Upper lobe of left lung (tissue), 6 donors: ENCODE measurements at regions not wholly inside any gene's neighbourhood (a gene's known extent, or its start where the extent isn't known, plus 50 kb on each side); places are given as distances from the start of the nearest gene placed in this dataset.
A peak's percentile ranks its signal among the peaks of the same experiment; 100 is the strongest.

Source experiments
- ATAC-seq, 2 donors: fragments of 200-7000 bp; cut with Tn5 transposase; one replicate each; pipeline ENCODE4 v1.9.1; 2022; ENCODE audit warnings: mild to moderate bottlenecking in 2 of 2, moderate library complexity in 2 of 2; ENCODE audit not compliant: low FRiP score in 2 of 2
- DNase-seq, 2 donors: peaks; one replicate each; pipeline ENCODE4 v3.0.0-alpha.2; 2019 to 2020
- H3K27ac ChIP-seq, 4 donors: fragments of 200-600 bp; sonication (generic); one replicate each; pipeline ENCODE4 v1.5.1; 2016 to 2019
- H3K27me3 ChIP-seq, 4 donors: fragments of 200-600 bp; sonication (generic); one replicate each; pipeline ENCODE4 v1.5.1; 2017 to 2019
- H3K36me3 ChIP-seq, 4 donors: fragments of 200-600 bp; sonication (generic); one replicate each; pipeline ENCODE4 v1.5.1; 2016 to 2019
- H3K4me1 ChIP-seq, 4 donors: fragments of 200-600 bp; sonication (generic); one replicate each; pipeline ENCODE4 v1.5.1; 2018 to 2019
- H3K4me3 ChIP-seq, 4 donors: fragments of 200-600 bp; sonication (generic); one replicate each; pipeline ENCODE4 v1.5.1; 2017 to 2019; ENCODE audit warnings: mild to moderate bottlenecking in 2 of 4, moderate library complexity in 1 of 4
- H3K9me3 ChIP-seq, 4 donors: fragments of 200-600 bp; sonication (generic); one replicate each; pipeline ENCODE4 v1.5.1; 2018 to 2019
- CTCF ChIP-seq, 6 experiments: fragments of 450-650 bp in 4 of 6; fragments of 200-600 bp in 2 of 6; sonication (generic) in 2 of 6; IDR thresholded peaks; one replicate each; pipeline ENCODE4 v1.5.1; 2016 to 2019; ENCODE audit warnings: antibody characterized with exemption in 6 of 6
- EP300 ChIP-seq, 4 donors: sonication (generic); formaldehyde crosslinking; IDR thresholded peaks; one replicate each; pipeline ENCODE4 v1.5.1; 2017; ENCODE audit warnings: antibody characterized with exemption in 4 of 4, control low read depth in 2 of 4
- POLR2A ChIP-seq, 4 donors: fragments of 450-650 bp; IDR thresholded peaks; one replicate each; pipeline ENCODE4 v1.5.1; 2016 to 2017; ENCODE audit warnings: antibody characterized with exemption in 4 of 4, mild to moderate bottlenecking in 2 of 4
- POLR2AphosphoS5 ChIP-seq, 2 donors: sonication (generic); formaldehyde crosslinking; IDR thresholded peaks; one replicate each; pipeline ENCODE4 v1.5.1; 2017; ENCODE audit warnings: antibody characterized with exemption in 2 of 2
- WGBS, 2 donors: methylation state at CpG; one replicate each; pipeline ENCODE4 v1.1.5; 2017 to 2018; 5-methylcytosine and 5-hydroxymethylcytosine counted together
- donor health status: DM: no; HTN: no; CAD: no; lungs with moderate emphysema.
- donor health status: DM: no; HTN: yes; CAD: no; lungs with severe emphysema.

- ATAC-seq: no peak
- H3K27ac ChIP-seq: no peak overlapping the region
- H3K36me3 ChIP-seq: no peaks in the 10 kb centered on the region
- TF ChIP-seq POLR2A (IDR thresholded peaks at IDR 0.05): no peak
- no peak overlapping the region for H3K4me3 ChIP-seq
- no peaks in the 10 kb centered on the region for H3K9me3 ChIP-seq
- H3K27me3 ChIP-seq: no peaks in the 10 kb centered on the region
- no peak for DNase-seq
- H3K4me1 ChIP-seq: no peaks in the 10 kb centered on the region
Observed at GRCh38 chr12:13283867-13284266, 87.3 kb downstream of the EMP1 start.

- Histone ChIP-seq H3K36me3 (no peaks in the 10 kb centered on the region), H3K27ac (no peak overlapping the region), H3K27me3 (no peaks in the 10 kb centered on the region), H3K9me3 (no peaks in the 10 kb centered on the region), H3K4me1 (peaks cover 0 to 7% (median 7%) of the 10 kb centered on the region in 4 donors), H3K4me3 (no peak overlapping the region)
- 68 to 73% methylated on average over 2 of the region's 2 CpGs for WGBS, 2 donors
- no peak for DNase-seq
- no peak for TF ChIP-seq CTCF (IDR thresholded peaks at IDR 0.05)
- TF ChIP-seq POLR2AphosphoS5 (IDR thresholded peaks at IDR 0.05): no peak
- no peak for ATAC-seq
Observed at GRCh38 chr12:13282861-13283260, 86.3 kb downstream of the EMP1 start.

GRCh38 chr12:13278249-13278787 is 81.8 kb downstream of the EMP1 start:
- no peaks in the 10 kb centered on the region for H3K9me3 ChIP-seq
- peak; percentile 76 to 98 (median 85) for TF ChIP-seq CTCF (IDR thresholded peaks at IDR 0.05)
- TF ChIP-seq POLR2AphosphoS5 (IDR thresholded peaks at IDR 0.05): no peak
- H3K27ac ChIP-seq: no peak overlapping the region
- H3K27me3 ChIP-seq: peaks cover 0 to 3% (median 0%) of the 10 kb centered on the region in 4 donors
- peaks cover 0 to 12% (median 8%) of the 10 kb centered on the region in 4 donors for H3K4me1 ChIP-seq
- H3K36me3 ChIP-seq: no peaks in the 10 kb centered on the region
- peak overlapping the region in 1 of 4 donors; percentile 15 for H3K4me3 ChIP-seq
- WGBS, 2 donors: 7 to 20% methylated on average over 8 to 29 of the region's 32 CpGs
- ATAC-seq (peak; percentile 79 to 95), DNase-seq (peak; percentile 68 to 95)

- ATAC-seq: no peak
- no peak overlapping the region for H3K27ac ChIP-seq
- 76 to 80% methylated on average over 4 of the region's 4 CpGs for WGBS, 2 donors
- H3K36me3 ChIP-seq: no peaks in the 10 kb centered on the region
- DNase-seq: no peak
- peaks cover 0 to 12% (median 8%) of the 10 kb centered on the region in 4 donors for H3K4me1 ChIP-seq
- H3K27me3 ChIP-seq: peaks cover 0 to 3% (median 0%) of the 10 kb centered on the region in 4 donors
- TF ChIP-seq CTCF (IDR thresholded peaks at IDR 0.05) (no peak), POLR2A (IDR thresholded peaks at IDR 0.05) (no peak), EP300 (IDR thresholded peaks at IDR 0.05) (no peak), POLR2AphosphoS5 (IDR thresholded peaks at IDR 0.05) (no peak)
- no peaks in the 10 kb centered on the region for H3K9me3 ChIP-seq
- H3K4me3 ChIP-seq: no peak overlapping the region
Observed at GRCh38 chr12:13277293-13277692, 80.8 kb downstream of the EMP1 start.

- TF ChIP-seq CTCF (IDR thresholded peaks at IDR 0.05) (no peak), EP300 (IDR thresholded peaks at IDR 0.05) (no peak), POLR2A (IDR thresholded peaks at IDR 0.05) (no peak), POLR2AphosphoS5 (IDR thresholded peaks at IDR 0.05) (no peak)
- H3K36me3 ChIP-seq: no peaks in the 10 kb centered on the region
- no peak for ATAC-seq
- H3K4me1 ChIP-seq: peaks cover 0 to 12% (median 8%) of the 10 kb centered on the region in 4 donors
- DNase-seq: no peak
- H3K4me3 ChIP-seq: no peak overlapping the region
- no peak overlapping the region for H3K27ac ChIP-seq
- no peaks in the 10 kb centered on the region for H3K9me3 ChIP-seq
- WGBS, 2 donors: 54 to 58% methylated on average over 10 of the region's 10 CpGs
- H3K27me3 ChIP-seq: peaks cover 0 to 3% (median 0%) of the 10 kb centered on the region in 4 donors
Observed at GRCh38 chr12:13275241-13276085, 78.9 kb downstream of the EMP1 start.
